MM.1S (cell line): ENCODE measurements at regions not wholly inside any gene's neighbourhood (a gene's known extent, or its start where the extent isn't known, plus 50 kb on each side); places are given as distances from the start of the nearest gene placed in this dataset.

Source experiments
- DNase-seq: peaks from one replicate; pipeline ENCODE4 v3.0.0-alpha.2; 2015
- H2AFZ ChIP-seq: fragments of 300-600 bp; sonication (generic); 2 replicates; pipeline ENCODE4 v1.6.0; 2016; ENCODE audit warnings: antibody characterized with exemption, low read length
- H3F3A ChIP-seq: fragments of 300-600 bp; sonication (generic); 2 replicates; pipeline ENCODE4 v1.6.1; 2016; ENCODE audit warnings: mild to moderate bottlenecking, antibody characterized with exemption, low read length, moderate library complexity, mixed read lengths; ENCODE audit not compliant: insufficient read depth
- H3K27ac ChIP-seq: fragments of 300-600 bp; sonication (generic); 2 replicates; pipeline ENCODE4 v1.5.1; 2016; ENCODE audit warnings: mild to moderate bottlenecking, low read length
- H3K27me3 ChIP-seq: fragments of 300-600 bp; sonication (generic); replicated peaks from 2 replicates; pipeline ENCODE4 v1.6.0; 2016; ENCODE audit warnings: low read length; ENCODE audit not compliant: insufficient read depth
- H3K36me3 ChIP-seq: fragments of 300-600 bp; sonication (generic); replicated peaks from 2 replicates; pipeline ENCODE4 v1.6.1; 2016; ENCODE audit warnings: mild to moderate bottlenecking, low read length, mixed read lengths; ENCODE audit not compliant: insufficient read depth
- H3K4me1 ChIP-seq: fragments of 300-600 bp; sonication (generic); 2 replicates; pipeline ENCODE4 v1.6.1; 2016; ENCODE audit warnings: low read length, mixed read lengths
- H3K4me2 ChIP-seq: fragments of 300-600 bp; sonication (generic); 2 replicates; pipeline ENCODE4 v1.6.0; 2016; ENCODE audit warnings: low read depth, low read length
- H3K4me3 ChIP-seq: fragments of 300-600 bp; sonication (generic); 2 replicates; pipeline ENCODE4 v1.5.1; 2016; ENCODE audit warnings: low read length, mixed read lengths
- H3K79me2 ChIP-seq: fragments of 300-600 bp; sonication (generic); 2 replicates; pipeline ENCODE4 v1.6.1; 2016; ENCODE audit warnings: mixed run types, low read length, mixed read lengths
- H3K9ac ChIP-seq: fragments of 300-600 bp; sonication (generic); 2 replicates; pipeline ENCODE4 v1.6.1; 2016; ENCODE audit warnings: low read length, mixed read lengths
- H3K9me2 ChIP-seq: fragments of 300-600 bp; sonication (generic); replicated peaks from 2 replicates; pipeline ENCODE4 v1.6.1; 2016; ENCODE audit warnings: mild to moderate bottlenecking, low read length, mixed read lengths; ENCODE audit not compliant: insufficient read depth
- H3K9me3 ChIP-seq: fragments of 300-600 bp; sonication (generic); replicated peaks from 2 replicates; pipeline ENCODE4 v1.6.1; 2016; ENCODE audit warnings: mild to moderate bottlenecking, low read length, mixed read lengths; ENCODE audit not compliant: insufficient read depth
- H4K20me1 ChIP-seq: fragments of 300-600 bp; sonication (generic); 2 replicates; pipeline ENCODE4 v1.6.1; 2016; ENCODE audit warnings: mild to moderate bottlenecking, low read length, moderate library complexity, mixed read lengths; ENCODE audit not compliant: insufficient read depth
- CTCF ChIP-seq: fragments of 300-600 bp; sonication (generic); IDR thresholded peaks from 2 replicates; pipeline ENCODE4 v1.5.1; 2016; ENCODE audit warnings: antibody characterized with exemption, low read length, mixed read lengths
- EZH2 ChIP-seq: fragments of 300-600 bp; sonication (generic); optimal IDR thresholded peaks from 2 replicates; pipeline ENCODE3; 2017; ENCODE audit warnings: low read depth, mild to moderate bottlenecking, antibody characterized with exemption, low read length, mixed read lengths
- EZH2phosphoT487 ChIP-seq: fragments of 300-600 bp; sonication (generic); IDR thresholded peaks from 2 replicates; pipeline ENCODE4 v1.6.1; 2018; ENCODE audit warnings: antibody characterized with exemption, low read length

- TF ChIP-seq EZH2 (no peak), CTCF (no peak), EZH2phosphoT487 (no peak)
- H3K27me3 ChIP-seq: peaks cover 91% of the 10 kb centered on the region
- DNase-seq: no peak
- no peaks in the 10 kb centered on the region for H3K9me3 ChIP-seq
- no peaks in the 10 kb centered on the region for H3K36me3 ChIP-seq
- H3K4me2 ChIP-seq: no peak overlapping the region
- no peak overlapping the region for H3K27ac ChIP-seq
- H3K4me3 ChIP-seq: no peak overlapping the region
- H4K20me1 ChIP-seq: no peaks in the 10 kb centered on the region
- no peaks in the 10 kb centered on the region for H3K9me2 ChIP-seq
- no peaks in the 10 kb centered on the region for H3K4me1 ChIP-seq
- H3K9ac ChIP-seq: no peak overlapping the region
- H3F3A ChIP-seq: no peaks in the 10 kb centered on the region
- H2AFZ ChIP-seq: no peak overlapping the region
- H3K79me2 ChIP-seq: no peaks in the 10 kb centered on the region
Observed at GRCh38 chr1:5748286-5749225, 243.7 kb downstream of the NPHP4 start.

GRCh38 chr1:5747426-5748285 lies 244.6 kb downstream of the NPHP4 start:
- no peaks in the 10 kb centered on the region for H3K4me1 ChIP-seq
- H3K36me3 ChIP-seq: no peaks in the 10 kb centered on the region
- H3F3A ChIP-seq: no peaks in the 10 kb centered on the region
- no peak overlapping the region for H2AFZ ChIP-seq
- no peak overlapping the region for H3K4me3 ChIP-seq
- H4K20me1 ChIP-seq: no peaks in the 10 kb centered on the region
- H3K27me3 ChIP-seq: peaks cover 91% of the 10 kb centered on the region
- H3K27ac ChIP-seq: no peak overlapping the region
- no peak overlapping the region for H3K4me2 ChIP-seq
- no peak overlapping the region for H3K9ac ChIP-seq
- H3K79me2 ChIP-seq: no peaks in the 10 kb centered on the region
- no peaks in the 10 kb centered on the region for H3K9me3 ChIP-seq
- no peaks in the 10 kb centered on the region for H3K9me2 ChIP-seq
- TF ChIP-seq CTCF: no peak
- no peak for TF ChIP-seq EZH2phosphoT487
- TF ChIP-seq EZH2: no peak
- no peak for DNase-seq

GRCh38 chr1:5746611-5747425 lies 245.4 kb downstream of the NPHP4 start:
- Histone ChIP-seq H3K9ac (no peak overlapping the region), H3K36me3 (no peaks in the 10 kb centered on the region), H3K9me2 (no peaks in the 10 kb centered on the region), H3K27me3 (peaks cover 90% of the 10 kb centered on the region), H3K27ac (no peak overlapping the region), H3K4me2 (no peak overlapping the region), H3K4me3 (no peak overlapping the region), H3F3A (no peaks in the 10 kb centered on the region), H3K79me2 (no peaks in the 10 kb centered on the region), H3K9me3 (no peaks in the 10 kb centered on the region), H4K20me1 (no peaks in the 10 kb centered on the region), H3K4me1 (no peaks in the 10 kb centered on the region), H2AFZ (no peak overlapping the region)
- no peak for DNase-seq
- no peak for TF ChIP-seq CTCF
- no peak for TF ChIP-seq EZH2
- TF ChIP-seq EZH2phosphoT487: no peak
